ENCODE measurements at regions not wholly inside any gene's neighbourhood (a gene's known extent, or its start where the extent isn't known, plus 50 kb on each side); places are given as distances from the start of the nearest gene placed in this dataset.

GRCh38 chr9:129386812-129387177, 208.7 kb upstream of the IER5L start:
- Mint-ChIP-seq H3K4me3 (no peak overlapping the region), H3K27me3 (no peaks in the 10 kb centered on the region), H3K36me3 (no peaks in the 10 kb centered on the region), H3K9me3 (ENCODE audit: low read depth) (no peaks in the 10 kb centered on the region), H3K4me1 (ENCODE audit: low read depth) (peaks cover 7% of the 10 kb centered on the region), H3K27ac (no peak overlapping the region)

DNA sequence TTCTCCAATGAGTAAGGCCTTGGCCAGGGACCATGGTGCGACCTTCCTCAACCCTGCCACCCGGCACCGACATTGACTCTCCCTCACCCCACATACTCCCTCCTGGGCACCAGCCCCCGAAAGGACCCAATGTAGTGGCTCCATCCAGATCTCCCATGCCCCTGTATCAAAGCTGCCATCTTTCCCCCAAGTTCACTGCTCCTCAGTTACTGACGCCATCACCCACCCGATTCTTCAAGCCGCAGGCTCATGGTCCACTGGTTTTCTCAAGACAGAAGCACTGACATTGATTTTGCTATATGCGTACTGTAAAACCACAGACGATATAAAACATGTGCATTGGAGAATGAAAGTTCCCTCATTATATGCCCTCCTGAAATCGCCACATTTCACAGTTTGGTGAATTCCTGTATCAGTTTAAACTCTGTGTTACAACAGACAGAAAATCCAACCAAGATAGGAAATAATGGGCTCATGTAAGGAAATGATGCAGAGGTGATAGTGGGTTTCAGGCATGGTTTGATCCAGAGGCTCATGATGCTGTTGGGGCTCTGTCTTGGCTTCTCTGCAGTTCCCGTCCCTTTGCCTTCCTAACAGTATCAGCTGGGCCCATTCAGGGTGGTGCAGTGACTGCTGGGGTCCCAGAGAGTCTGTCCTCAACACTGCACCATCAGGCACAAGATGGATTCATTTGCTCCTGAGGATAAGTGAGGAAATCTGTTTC, 207.3 kb upstream of the IER5L start:
- H3K4me3 Mint-ChIP-seq, result peak overlapping the region; percentile 64

DNA sequence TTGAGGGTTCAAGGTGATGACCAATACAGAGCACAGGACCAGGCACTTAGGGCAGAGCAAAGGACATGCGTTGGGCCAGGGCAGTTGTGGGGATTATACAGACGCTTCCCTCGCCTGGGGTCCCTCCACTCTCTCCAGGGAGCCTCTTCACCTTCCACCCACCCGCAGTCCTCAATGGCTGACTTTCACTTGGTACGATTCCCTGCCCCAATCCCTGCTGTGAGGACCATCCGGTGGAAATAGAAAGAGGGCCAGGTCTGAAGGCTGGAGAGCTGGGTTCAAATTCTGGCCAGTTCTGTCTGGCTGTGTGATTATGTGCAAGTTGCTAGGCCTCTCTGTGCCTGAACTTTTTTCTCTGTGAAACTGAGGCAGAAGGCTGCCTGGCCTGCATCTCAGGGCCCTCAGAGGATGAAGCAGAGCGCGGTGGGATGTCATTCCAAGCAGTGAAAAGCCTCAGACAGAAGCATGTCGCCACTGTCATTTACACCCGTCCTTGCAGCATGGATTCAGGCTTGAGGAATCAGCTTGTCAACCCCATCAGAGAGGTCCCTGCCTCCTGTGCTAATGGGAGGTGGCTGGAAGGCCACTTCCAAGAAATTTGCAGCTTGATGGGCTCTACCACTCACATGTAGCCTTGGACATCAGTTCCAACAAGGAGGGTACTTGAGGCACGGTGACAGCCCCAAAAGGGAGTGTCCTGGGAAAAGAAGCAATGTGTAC, 206.6 kb upstream of the IER5L start:
- Mint-ChIP-seq H3K9me3 (ENCODE audit: low read depth) (no peaks in the 10 kb centered on the region), H3K27me3 (no peaks in the 10 kb centered on the region), H3K4me1 (ENCODE audit: low read depth) (peaks cover 7% of the 10 kb centered on the region), H3K36me3 (no peaks in the 10 kb centered on the region), H3K4me3 (peak overlapping the region; percentile 77), H3K27ac (peak overlapping the region; percentile 17)

More for the DNA sequence above, 207.3 kb upstream of the IER5L start:
- H3K27me3 Mint-ChIP-seq, result no peaks in the 10 kb centered on the region
- no peaks in the 10 kb centered on the region for H3K9me3 Mint-ChIP-seq (ENCODE audit: low read depth)
- H3K36me3 Mint-ChIP-seq, result no peaks in the 10 kb centered on the region
- H3K27ac Mint-ChIP-seq, result peak overlapping the region; percentile 17
- peaks cover 7% of the 10 kb centered on the region for H3K4me1 Mint-ChIP-seq (ENCODE audit: low read depth)

- Mint-ChIP-seq H3K27me3 (no peaks in the 10 kb centered on the region), H3K9me3 (ENCODE audit: low read depth) (no peaks in the 10 kb centered on the region)
These were observed 205.8 kb upstream of the IER5L start for GRCh38 chr9:129383561-129384490.

GRCh38 chr9:129383019-129383560, 205.0 kb upstream of the IER5L start:
- Mint-ChIP-seq H3K4me3 (peak overlapping the region; percentile 70), H3K9me3 (ENCODE audit: low read depth) (no peaks in the 10 kb centered on the region), H3K27ac (peak overlapping the region; percentile 76), H3K27me3 (no peaks in the 10 kb centered on the region), H3K4me1 (ENCODE audit: low read depth) (peaks cover 7% of the 10 kb centered on the region), H3K36me3 (no peaks in the 10 kb centered on the region)

More at GRCh38 chr9:129383561-129384490, 205.8 kb upstream of the IER5L start:
- Mint-ChIP-seq H3K4me3 (peak overlapping the region; percentile 77), H3K4me1 (ENCODE audit: low read depth) (peaks cover 7% of the 10 kb centered on the region), H3K36me3 (no peaks in the 10 kb centered on the region), H3K27ac (peak overlapping the region; percentile 54)

- H3K36me3 Mint-ChIP-seq, result no peaks in the 10 kb centered on the region
- H3K9me3 Mint-ChIP-seq (ENCODE audit: low read depth), result no peaks in the 10 kb centered on the region
- H3K27ac Mint-ChIP-seq, result peak overlapping the region; percentile 76
- peak overlapping the region; percentile 70 for H3K4me3 Mint-ChIP-seq
- H3K4me1 Mint-ChIP-seq (ENCODE audit: low read depth), result peaks cover 7% of the 10 kb centered on the region
- no peaks in the 10 kb centered on the region for H3K27me3 Mint-ChIP-seq
These were observed 204.4 kb upstream of the IER5L start for GRCh38 chr9:129382281-129383018.

GRCh38 chr9:129381481-129381957, 203.5 kb upstream of the IER5L start:
- Mint-ChIP-seq H3K27ac (no peak overlapping the region), H3K27me3 (no peaks in the 10 kb centered on the region), H3K4me3 (no peak overlapping the region)

DNA sequence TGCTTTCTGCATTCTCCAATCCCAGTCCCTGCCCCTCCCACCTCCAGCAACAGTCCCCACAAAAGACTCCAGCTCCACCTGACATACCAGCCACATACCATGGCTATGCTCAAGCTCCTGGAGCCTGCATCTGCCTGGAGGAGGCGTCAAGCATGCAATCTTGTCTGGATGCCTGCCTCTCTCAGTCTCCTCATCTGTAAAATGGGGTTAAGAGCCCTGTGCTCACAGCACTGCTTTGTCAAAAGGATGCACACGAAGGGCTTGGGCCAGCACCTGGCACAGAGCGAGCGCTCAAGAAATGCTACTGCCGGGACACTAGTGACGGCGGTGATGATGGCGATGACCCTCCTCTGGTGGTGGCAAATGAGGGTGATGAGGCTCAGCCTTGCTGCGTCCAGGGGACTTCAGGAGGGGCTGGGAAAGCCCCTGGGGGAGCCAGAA, 202.9 kb upstream of the IER5L start:
- peaks cover 7% of the 10 kb centered on the region for H3K4me1 Mint-ChIP-seq (ENCODE audit: low read depth)

More at GRCh38 chr9:129381481-129381957, 203.5 kb upstream of the IER5L start:
- Mint-ChIP-seq H3K36me3 (no peaks in the 10 kb centered on the region), H3K4me1 (ENCODE audit: low read depth) (peaks cover 7% of the 10 kb centered on the region), H3K9me3 (ENCODE audit: low read depth) (no peaks in the 10 kb centered on the region)

GRCh38 chr9:129379886-129380285, 201.8 kb upstream of the IER5L start:
- Mint-ChIP-seq H3K27me3 (no peaks in the 10 kb centered on the region), H3K4me3 (no peak overlapping the region), H3K4me1 (ENCODE audit: low read depth) (peaks cover 7% of the 10 kb centered on the region), H3K27ac (no peak overlapping the region), H3K36me3 (no peaks in the 10 kb centered on the region), H3K9me3 (ENCODE audit: low read depth) (no peaks in the 10 kb centered on the region)

More for the DNA sequence above, 202.9 kb upstream of the IER5L start:
- no peaks in the 10 kb centered on the region for H3K36me3 Mint-ChIP-seq
- H3K27me3 Mint-ChIP-seq, result no peaks in the 10 kb centered on the region
- no peaks in the 10 kb centered on the region for H3K9me3 Mint-ChIP-seq (ENCODE audit: low read depth)
- H3K4me3 Mint-ChIP-seq, result no peak overlapping the region
- H3K27ac Mint-ChIP-seq, result no peak overlapping the region

DNA sequence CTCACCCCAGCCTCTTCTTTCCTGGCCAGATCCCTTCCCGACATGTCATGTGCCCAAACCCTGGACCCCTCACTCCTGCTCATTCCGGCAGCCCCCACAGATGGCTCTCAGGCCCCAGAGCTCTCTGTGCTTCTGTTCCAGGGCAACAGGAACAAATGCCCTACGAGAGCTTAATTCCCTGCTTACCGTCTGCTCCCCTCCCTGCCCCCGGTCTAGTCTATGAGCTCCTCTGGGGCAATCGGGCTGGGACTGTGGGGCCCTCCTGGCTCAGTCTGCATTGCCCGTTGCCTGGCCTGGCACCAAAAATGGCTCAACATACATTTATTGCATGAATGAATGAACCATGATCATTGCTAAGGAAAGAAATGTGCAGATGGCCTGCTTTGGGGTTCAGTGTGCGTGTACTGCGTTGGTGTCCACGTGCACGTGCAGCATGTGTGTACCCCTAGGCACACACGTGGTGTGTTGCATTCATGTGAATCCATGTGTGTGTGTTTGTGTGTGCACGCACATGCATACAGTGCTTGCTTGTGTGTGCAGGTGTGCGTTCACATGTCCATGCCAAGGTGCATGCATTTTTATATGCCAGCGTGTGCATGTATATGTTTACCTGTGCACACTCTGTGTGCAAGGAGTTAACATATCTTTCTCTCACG, 201.2 kb upstream of the IER5L start:
- no peaks in the 10 kb centered on the region for H3K36me3 Mint-ChIP-seq
- H3K27me3 Mint-ChIP-seq, result no peaks in the 10 kb centered on the region
- no peak overlapping the region for H3K27ac Mint-ChIP-seq
- H3K9me3 Mint-ChIP-seq (ENCODE audit: low read depth), result no peaks in the 10 kb centered on the region
- peaks cover 7% of the 10 kb centered on the region for H3K4me1 Mint-ChIP-seq (ENCODE audit: low read depth)
- no peak overlapping the region for H3K4me3 Mint-ChIP-seq

DNA sequence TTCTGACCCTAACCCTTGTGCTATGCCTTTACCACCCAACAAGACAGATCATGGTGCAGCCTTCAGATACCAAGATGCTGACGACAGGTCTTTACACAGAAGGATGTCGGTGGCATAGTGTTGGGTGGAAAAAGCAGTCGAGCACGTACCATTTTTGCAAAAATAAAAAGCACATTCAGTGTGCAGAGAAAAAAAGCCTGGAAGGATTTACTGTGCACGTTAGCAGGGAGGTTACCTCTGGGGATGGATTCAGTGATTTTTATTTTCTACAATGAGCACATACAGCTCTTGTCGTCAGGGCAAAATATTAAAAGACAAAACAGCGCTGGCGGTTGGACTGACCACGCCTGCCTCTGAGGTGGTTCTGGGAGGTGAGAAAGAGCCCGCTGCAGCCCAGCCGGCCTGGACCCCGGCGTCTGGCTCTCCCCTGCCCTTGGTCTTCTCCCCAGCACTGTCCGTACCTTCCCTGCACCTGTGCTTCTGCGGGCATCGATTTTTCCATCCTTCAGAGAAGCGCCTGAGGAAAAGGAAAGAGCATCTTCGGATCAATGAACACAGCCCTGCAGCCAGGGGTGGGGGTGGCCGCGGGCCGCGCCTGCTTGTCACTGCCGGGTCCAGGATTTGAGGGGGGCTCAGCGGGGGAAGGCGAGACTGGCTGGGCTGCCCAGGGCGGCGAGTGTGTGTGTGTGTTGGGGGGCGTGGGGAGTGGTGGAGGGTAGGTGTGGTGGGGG, 200.0 kb upstream of the IER5L start:
- H3K4me1 Mint-ChIP-seq (ENCODE audit: low read depth), result peaks cover 2% of the 10 kb centered on the region
- H3K9me3 Mint-ChIP-seq (ENCODE audit: low read depth), result no peaks in the 10 kb centered on the region
- H3K27me3 Mint-ChIP-seq, result no peaks in the 10 kb centered on the region
- H3K4me3 Mint-ChIP-seq, result no peak overlapping the region
- no peak overlapping the region for H3K27ac Mint-ChIP-seq
- H3K36me3 Mint-ChIP-seq, result no peaks in the 10 kb centered on the region

DNA sequence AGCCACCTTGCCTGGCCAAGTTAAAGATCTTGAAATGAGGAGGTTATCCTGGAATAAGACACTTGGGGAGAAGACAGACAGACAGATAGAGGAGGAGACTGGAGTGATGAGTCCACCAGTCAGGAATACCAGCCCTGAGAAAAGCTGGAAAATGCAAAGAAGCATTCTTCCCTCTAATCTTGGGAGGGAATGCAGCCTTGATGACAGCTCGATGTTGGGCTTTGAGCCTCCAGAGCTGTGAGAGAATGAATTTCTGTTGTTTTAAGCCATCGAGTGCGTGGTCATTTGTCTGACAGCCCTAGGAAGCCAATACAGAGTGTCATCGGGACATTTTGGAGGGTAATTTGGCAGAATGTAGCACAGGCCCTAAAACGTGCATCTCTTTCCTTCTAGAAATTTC, 199.1 kb upstream of the IER5L start:
- no peak overlapping the region for H3K27ac Mint-ChIP-seq
- H3K27me3 Mint-ChIP-seq, result no peaks in the 10 kb centered on the region
- H3K4me1 Mint-ChIP-seq (ENCODE audit: low read depth), result no peaks in the 10 kb centered on the region
- H3K4me3 Mint-ChIP-seq, result no peak overlapping the region
- H3K36me3 Mint-ChIP-seq, result no peaks in the 10 kb centered on the region
- H3K9me3 Mint-ChIP-seq (ENCODE audit: low read depth), result no peaks in the 10 kb centered on the region

DNA sequence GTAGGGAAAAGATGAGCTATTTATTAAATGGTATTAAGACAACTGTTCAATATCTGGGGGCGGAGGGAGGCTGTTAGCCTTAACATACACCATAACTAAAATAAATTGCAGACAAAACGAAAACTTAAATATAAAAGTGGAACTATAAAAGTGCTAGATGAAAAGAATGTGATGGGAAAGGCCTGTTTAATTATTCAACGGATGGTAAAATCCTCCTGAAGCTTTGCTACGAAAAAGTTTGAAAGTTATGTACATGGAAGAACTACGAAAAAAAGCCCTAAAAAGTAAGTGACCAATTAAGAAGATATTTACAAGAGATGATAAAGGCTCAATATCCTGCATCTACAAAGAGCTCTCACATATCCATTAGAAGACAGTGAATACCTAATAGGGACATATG, 197.8 kb upstream of the IER5L start:
- Mint-ChIP-seq H3K4me3 (no peak overlapping the region), H3K4me1 (ENCODE audit: low read depth) (no peaks in the 10 kb centered on the region), H3K27me3 (no peaks in the 10 kb centered on the region), H3K36me3 (no peaks in the 10 kb centered on the region), H3K9me3 (ENCODE audit: low read depth) (no peaks in the 10 kb centered on the region), H3K27ac (no peak overlapping the region)

Data from activated naive CD8-positive, alpha-beta T cell (primary cell).